LoVo (cell line): ENCODE measurements at regions not wholly inside any gene's neighbourhood (a gene's known extent, or its start where the extent isn't known, plus 50 kb on each side); places are given as distances from the start of the nearest gene placed in this dataset.
"Not testable (repeated sequence)": the region's sequence is repeated elsewhere in the genome, so short reads cannot be mapped to it uniquely, and the experiment has no call there.

Source experiments
- DNase-seq: peaks from one replicate; pipeline ENCODE4 v3.0.0-alpha.2; 2016; ENCODE audit warnings: low spot score

DNA sequence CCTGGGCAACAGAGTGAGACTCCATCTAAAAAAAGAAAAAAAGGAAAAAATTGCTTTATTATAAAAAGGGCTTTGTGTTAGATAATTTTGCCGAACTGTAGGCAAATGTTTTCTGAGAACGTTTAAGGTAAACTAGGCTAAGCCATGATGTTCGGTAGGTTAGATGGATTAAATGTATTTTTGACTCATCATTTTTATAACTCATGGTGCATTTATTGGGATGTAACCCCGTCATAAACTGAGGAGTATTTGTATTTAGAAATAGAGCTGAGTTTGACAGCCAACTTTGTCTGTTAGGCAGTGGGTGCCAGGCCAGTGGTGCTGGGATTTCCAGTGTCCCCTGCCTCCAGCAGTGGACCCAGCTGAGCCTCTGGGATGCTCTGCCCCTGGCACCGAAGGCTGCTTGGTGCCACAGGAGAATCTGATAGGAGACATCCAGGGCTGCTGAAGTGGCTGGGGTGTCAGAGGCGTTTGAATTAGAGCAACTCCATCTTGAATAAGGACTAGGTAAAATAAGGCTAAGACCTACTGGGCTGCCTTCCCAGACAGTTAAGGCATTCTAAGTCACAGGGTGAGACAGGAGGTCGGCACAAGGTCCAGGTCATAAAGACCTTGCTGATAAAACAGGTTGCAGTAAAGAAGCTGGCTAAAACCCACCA is 114.9 kb upstream of the EEPD1 start:
- no peak for DNase-seq

DNA sequence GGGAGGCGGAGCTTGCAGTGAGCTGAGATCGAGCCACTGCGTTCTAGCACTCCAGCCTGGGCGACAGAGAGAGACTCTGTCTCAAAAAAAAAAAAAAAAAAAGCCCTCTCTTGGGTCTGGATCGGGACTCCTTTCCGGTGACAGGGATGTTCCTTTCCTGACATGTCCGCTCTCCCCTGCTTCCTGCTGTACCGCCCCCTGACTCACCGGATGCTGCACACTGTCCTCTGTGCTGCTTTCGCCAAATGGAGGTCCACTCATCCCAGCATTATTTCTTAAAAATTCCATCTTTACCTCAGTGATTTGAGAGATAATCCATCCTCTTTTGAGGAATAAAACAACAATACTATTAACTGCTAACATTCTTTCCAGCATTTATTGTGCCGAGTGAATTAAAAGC is 113.8 kb upstream of the EEPD1 start:
- no peak for DNase-seq

DNA sequence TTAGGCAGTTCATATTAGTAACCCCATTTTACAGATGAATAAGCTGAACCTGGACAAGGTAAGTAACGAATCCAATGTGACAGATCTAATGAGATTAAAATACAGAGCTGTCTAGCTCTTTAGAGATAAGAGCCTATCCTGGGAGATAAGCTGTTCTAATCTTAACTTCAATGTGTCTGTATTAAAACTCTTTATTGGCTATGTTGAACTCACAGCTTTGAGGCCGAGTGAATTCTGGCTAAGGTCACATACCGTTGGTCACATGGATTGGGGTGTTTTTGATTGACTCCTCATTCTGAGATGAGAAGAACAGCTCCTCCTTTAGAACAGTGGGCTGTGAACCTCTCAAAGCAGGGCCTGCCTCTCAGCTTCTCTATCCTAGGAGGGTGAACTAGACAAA is 113.4 kb upstream of the EEPD1 start:
- no peak for DNase-seq

DNA sequence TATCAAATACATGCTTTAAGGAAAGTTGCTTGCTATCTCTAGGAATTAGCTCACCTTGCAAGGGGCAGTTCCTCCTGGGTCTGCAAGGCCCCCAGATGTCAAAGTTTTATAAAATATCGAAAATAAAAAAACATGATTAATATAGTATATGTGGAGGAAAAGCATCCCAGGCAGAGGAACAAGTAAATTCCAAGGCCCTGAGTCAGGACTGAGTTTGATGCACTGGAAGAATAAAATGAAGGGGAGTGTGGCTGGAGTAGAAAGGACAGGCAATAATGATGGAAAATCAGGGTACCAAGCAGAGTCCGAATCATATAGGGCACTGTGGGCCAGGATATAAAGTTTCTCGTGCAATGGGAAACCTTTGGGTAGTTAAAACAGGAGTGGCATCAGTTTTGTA is 112.4 kb upstream of the EEPD1 start:
- no peak for DNase-seq

DNA sequence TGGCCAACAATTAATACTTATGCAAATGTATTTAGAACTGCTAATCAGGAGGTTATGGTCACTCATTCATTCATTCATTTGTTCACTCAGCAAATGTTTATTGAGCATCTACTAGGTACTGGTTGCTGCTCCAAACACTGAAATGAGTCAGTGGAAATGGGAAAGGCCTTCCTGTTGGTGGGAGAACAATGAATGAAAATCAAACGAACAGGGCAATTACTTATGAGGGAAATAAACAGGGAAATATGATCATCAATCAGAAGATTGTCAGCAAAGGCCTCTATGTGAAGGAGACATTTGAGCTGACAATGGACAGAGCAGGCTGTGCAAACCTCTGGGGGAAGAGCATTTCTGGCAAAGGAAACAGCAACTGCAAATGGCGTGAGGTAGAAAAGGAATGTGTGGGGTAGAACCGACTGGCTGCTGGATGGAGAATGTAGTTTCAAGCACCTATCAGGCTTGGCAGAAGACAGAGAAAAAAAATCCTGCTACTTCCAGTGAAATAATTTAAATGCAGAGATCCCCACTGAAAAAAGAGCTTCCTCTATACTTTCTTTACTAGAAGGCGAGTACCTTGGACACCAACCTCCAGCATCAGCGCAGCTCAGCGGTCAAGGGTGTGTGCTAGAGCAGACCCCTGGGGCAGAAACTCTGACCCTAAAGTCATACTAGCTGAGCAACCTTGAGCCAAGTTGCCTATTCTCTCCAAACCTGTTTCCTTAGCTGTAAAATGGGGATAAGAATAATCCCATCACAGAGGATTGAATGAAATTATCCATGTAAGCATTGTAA is 108.8 kb upstream of the EEPD1 start:
- no peak for DNase-seq

DNA sequence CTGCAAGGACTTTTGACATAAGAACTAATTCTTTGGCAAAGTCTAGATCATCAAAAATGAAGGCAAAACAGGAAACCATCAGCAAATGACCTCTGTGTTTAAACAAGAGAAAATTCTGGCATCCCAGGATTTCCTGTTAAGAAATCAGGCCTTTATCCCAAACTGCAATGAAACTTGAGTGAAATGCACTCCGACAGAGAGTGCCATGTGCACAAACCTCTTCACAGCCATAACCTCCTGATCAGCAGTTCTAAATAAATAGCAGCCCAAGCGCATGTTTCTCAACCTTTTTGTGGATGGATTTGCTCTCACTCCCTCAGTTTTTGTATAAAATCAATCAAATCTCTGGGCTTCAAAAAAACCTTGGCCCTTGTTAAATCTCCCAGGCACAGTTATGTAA is 107.7 kb upstream of the EEPD1 start:
- DNase-seq: no peak

DNA sequence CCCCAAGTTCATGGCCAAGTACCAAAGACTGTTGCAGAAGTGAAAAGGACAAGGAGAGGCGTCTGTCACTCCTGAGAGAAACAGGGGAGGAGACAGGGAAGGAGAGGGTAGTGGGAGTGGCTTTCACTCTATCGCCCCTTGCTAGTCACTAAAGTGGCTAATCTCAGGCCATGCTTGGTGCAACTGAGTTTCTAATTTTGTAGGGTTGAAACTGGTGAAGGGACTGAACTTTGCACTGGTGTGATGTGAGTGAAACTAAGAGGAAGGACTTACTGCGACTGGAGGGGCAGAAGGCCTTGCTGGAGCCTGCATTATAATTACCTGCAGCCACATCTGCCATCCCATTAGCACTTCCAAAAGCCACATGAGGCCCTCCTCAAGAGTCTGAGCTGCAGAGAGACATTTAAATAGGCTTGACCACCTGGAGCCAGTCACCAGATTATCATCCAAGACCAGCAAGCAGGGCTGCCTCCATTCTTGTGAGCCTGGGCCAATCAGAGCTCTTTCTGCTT is 107.2 kb upstream of the EEPD1 start:
- no peak for DNase-seq

DNA sequence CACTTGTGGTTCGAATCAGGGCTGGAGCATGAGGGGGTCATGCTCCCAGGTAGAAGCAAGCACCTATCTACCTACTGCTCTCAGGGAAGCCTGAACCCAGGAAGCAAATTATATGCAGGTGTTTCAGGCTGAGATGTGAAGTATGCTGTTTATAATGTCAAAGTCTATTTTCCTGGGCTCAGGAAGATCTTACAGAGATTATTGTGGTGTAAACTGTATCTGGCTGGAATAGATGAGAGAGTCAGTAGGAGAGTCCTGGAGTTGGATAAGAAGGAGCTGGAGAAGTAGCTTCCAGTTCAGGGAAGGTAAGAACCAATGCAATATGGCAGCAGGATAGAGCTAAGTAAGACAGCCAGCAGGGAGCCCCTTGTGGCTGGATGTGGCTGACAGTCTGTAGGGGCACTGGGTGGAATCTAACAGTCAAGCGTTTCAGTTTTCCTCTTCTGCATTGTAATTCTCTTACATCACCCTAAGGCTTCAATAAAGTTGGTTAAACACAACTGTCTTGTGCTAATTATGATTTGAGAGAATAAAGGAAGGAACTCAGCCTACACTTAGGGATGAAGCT is 105.9 kb upstream of the EEPD1 start:
- DNase-seq: no peak

DNA sequence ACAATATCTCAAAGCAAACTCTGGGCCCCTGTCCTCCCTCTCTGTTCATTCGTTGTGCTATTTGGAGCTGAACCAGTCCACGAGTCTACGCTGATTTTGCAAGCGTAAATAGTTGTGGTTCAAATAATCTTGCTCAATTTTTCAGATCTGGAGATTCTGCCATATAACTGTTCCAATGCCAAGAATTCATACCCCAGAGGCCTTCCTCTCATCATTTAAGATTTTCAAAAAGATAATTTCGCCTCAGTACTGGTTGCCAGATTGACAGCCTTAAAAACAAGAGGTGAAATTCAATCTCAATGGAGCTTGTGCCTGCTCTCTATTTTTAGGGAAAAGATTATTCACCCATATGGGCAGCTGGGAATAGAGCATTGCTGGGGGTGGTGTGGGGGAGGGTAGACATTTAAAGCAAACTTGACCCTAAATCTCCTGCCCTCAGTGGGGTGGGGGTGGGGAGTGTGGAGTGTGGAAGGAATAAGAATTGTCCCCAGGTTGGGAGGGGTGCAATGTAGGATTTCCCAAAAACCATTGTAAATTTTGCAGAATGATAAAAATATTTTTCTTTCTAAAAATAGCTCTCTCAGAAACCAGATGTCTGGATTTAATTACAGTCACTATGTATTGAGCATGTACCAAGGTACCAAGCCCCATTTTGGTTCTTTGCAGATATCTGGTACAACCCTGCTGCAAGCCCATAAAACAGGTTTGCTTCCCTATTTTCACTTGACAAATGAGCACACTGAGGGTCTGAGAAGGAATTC is 104.7 kb upstream of the EEPD1 start:
- no peak for DNase-seq

DNA sequence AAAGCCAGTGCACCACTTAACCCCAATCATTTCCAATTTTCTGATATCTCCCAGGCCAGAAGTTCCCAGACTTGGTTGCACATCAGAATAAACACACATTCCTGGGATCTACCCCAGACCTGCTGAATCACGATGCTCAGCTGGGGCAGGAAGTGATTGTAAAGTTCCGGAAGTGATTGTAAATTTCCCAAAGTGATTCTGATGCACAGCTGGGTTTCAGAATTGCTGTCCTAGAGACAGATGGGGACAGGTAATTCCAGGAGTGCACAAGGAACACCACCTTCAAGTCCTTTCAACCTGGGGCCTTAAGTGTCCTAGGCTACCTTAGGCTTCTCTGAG is 104.2 kb upstream of the EEPD1 start:
- DNase-seq: no peak

DNA sequence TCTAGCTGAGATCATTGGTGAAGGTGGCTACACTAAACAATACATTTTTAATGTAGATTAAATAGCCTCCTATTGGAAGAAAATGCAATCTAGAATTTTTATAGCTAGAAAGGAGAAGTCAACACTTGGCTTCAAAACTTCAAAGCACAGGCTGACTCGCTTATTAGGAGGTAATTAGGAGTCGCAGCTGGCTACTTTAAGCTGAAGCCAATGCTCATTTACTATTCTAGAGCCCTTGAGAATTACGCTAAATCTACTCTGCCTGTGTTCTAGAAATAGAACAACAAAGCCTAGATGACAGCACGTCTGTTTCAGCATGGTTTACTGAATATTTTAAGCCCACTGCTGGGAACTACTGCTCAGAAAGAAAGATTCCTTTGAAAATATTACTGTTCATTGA is 101.6 kb upstream of the EEPD1 start:
- no peak for DNase-seq

DNA sequence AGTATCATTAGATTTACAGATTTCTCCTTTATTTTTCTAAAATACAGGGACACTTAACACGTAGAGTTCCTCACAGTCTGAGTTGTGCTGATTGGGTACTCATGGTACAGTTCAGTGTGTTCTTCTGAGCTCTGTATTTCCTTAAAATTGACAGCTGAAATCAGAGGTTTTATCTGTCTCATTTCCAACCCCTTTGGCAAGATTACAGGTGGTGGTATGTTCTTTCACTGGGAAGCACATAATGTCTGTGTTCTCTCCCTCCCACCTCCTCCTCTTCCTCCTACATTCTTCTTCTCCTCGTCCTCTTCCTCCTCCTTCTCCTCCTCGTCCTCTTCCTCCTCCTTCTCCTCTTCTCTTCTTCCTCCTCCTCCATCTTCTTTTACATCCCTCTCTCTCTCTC is 99.5 kb upstream of the EEPD1 start:
- DNase-seq: no peak

DNA sequence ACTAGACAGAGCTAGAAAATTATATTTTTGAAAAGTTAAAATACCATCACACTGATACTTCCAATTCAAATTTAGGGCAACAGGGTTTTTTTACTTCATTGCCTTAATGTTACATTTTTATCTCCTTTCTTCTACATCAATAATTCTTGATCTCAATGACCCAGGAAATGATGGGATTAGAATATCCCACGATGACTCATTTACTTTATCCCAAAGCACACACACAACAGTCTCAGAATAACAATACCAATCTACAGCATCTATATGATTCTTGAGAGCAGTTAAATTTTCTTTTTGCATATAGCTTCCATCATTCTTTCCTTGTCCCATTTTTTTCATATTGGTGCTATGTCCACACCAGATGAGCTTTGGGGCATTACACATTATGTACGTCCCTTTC is 98.4 kb upstream of the EEPD1 start:
- no peak for DNase-seq

DNA sequence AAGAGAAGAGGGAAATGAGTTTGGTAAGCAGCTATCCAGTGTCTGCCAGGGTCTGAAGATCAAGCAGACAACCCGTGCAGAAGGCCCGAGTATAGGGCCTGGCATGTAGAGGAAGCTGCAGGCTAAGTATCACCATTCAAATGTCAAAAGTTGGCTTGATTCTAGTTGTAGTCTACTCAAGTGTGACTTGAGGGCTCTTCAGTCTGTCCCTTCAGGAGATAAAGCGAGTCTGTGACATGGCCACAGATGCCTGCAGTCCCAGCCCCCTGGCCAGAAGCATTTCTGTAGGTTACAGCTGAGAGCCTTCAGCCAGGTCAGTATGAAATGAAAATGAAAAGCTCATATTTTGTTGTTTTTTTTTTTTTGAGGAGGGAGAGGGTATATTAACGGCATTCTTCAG is 97.8 kb upstream of the EEPD1 start:
- no peak for DNase-seq

DNA sequence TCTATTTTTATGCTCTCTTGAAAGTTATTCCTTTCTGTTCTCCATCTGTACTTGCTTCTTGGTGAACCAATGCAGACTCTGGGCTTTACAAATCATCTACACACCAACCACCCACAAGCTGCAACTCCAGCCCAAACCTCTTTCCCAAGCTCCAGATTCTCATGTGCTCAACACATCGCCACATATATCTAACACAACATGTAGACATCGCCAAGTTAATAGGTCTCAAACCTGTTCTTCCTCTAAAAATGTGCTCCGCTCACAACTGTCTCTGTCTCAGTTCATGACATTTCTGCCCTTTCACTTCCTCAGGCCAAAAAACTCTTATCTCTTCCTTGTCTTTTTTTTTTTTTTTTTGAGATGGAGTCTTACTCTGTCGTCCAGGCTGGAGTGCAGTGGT is 95.7 kb upstream of the EEPD1 start:
- DNase-seq: no peak

DNA sequence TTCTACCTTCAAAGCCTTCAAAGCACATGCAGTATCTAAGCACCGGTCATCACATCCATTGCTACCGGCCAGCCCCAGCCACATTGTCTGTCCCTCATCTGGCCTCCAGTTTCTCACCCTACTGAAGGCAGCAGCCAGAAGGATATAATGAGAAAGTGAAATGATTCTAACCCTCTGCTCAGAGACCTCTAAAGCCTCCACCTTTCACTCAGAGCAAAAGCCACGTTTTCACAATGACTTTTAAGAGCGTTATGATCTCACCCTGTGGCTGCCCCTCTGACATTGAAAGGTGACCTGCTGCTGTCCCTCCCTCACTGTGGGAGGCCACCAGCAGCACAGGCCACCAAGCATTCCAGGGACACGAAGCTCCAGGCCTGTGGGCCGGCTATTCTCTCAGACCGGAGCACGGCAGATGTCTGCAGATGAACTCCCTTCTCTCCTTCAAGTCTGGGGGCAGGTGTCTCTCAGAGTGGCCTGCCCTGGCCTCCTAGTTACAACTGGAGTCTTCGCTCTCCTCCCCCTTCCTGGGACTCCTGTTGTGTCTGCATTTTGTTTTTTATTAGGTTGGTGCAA is 94.9 kb upstream of the EEPD1 start:
- no peak for DNase-seq

DNA sequence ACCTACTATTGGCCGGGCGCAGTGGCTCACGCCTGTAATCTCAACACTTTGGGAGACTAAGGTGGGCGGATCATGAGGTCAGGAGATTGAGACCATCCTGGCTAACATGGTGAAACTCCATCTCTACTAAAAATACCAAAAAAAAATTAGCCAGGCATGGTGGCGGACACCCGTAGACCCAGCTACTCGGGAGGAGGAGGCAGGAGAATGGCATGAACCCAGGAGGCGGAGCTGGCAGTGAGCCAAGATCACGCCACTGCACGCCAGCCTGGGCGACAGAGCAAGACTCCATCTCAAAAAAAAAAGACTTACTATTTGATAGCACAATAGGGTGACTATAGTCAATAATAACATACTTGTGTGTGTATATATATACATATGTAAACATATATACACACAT is 92.7 kb upstream of the EEPD1 start:
- DNase-seq: not testable (repeated sequence)

DNA sequence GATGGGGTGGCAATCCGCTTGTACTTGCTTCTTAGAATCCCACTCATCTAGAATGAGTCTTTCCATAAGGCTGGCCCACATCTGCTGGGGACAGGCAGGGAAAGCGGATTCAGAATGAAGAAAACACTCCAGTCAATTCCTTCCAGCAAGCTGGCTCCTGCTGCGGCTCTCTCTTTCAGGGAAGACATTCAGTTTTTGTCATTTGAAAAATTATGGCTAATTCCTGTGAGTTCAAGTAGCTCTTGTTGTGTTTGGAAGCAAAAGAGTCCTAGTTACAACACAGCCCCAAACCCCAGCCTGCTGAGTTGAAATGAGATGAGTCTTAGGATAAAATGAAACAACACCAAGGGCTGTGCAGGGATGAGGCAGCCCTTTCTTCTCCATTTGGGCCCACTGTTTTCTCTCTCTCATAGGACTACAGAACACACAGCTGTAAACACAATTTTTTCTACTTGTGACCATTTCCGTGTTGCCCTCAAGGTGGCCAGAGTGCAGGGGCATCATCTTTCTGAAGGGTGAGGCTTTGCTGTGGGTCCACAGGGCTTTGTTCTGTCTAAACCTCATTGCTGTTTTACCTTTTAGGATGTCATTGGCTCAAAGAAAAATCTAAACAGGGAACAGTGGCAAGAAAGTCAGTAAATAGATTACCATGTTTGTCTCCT is 90.8 kb upstream of the EEPD1 start:
- DNase-seq: no peak

DNA sequence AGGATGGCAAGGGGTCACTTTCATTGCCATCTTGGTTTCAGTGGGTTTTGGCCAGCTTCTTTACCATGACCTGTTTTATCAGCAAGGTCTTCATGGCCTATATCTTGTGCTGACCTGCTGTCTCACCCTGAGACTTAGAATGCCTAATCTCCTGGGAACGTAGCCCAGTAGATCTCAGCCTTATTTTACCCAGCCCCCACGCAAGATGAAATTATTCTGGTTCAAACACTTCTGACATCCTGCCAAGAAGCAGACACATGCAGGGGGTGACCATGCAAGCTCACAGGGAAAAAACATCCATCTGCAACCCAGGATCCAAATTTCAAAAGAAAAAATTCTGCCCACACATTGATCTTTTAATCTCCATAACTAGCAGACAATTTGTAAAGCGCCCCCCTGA is 88.4 kb upstream of the EEPD1 start:
- DNase-seq: no peak

DNA sequence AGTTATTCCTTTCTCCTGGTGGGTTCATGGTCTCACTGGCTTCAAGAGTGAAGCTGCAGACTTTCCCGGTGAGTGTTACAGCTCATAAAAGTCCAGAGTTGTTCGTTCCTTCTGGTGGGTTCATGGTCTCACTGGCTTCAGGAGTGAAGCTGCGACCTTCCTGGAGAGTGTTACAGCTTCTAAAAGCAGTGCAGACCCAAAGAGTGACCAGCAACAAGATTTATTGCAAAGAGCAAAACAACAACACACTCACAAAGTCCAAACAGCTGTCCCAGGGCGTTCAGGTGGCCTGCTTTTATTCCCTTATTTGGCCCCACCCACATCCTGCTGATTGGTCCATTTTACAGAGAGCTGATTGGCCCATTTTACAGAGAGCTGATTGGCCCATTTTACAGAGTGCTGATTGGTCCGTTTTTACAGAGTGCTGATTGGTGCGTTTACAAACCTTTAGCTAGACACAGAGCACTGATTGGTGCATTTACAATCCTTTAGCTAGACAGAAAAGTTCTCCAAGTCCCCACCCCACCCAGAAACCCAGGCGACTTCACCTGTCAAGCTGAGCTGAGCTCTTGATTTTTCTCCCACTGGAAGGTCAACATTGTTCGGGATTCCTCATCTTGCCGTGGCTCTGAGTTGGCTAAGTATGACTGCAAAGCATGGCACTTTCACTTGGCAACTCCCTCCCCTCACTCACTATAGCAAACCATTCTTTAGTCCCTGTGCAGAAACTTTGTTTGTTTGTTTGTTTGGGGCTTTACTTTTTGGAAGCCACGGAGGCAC is 87.3 kb upstream of the EEPD1 start:
- not testable (repeated sequence) for DNase-seq

DNA sequence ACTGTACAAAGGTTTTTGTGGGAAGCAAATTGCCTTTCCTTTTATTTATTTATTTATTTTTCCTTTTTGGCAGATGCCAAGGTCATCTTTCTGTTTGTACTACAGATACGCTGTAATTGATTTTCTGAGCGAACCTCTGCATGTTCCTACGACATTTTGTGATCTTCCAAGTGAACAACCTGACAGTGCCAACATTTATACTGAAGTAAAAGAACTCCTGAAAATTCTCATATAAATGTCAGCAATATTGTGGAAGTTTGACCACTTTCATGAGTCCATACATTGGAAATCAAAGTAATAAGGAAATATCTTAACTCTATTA is 86.8 kb upstream of the EEPD1 start:
- DNase-seq: no peak
